Peyer's patch (tissue), 4 donors: ENCODE measurements at regions not wholly inside any gene's neighbourhood (a gene's known extent, or its start where the extent isn't known, plus 50 kb on each side); places are given as distances from the start of the nearest gene placed in this dataset.
"Not testable (repeated sequence)": the region's sequence is repeated elsewhere in the genome, so short reads cannot be mapped to it uniquely, and the experiment has no call there.

ENCODE experiments used
- DNase-seq, 3 donors: peaks; one replicate each; pipeline ENCODE4 v3.0.0-alpha.2; 2017 to 2019
- H3K27ac ChIP-seq, 4 donors: fragments of 200-600 bp; sonication (generic); one replicate each; pipeline ENCODE4 v1.5.1; 2016 to 2019
- H3K27me3 ChIP-seq, 2 donors: fragments of 200-600 bp; sonication (generic); one replicate each; pipeline ENCODE4 v1.5.1; 2019
- H3K36me3 ChIP-seq, 3 donors: fragments of 200-600 bp; sonication (generic); one replicate each; pipeline ENCODE4 v1.5.1; 2016 to 2019
- H3K4me1 ChIP-seq, 4 donors: fragments of 200-600 bp; sonication (generic); one replicate each; pipeline ENCODE4 v1.5.1; 2016 to 2019
- H3K4me3 ChIP-seq, 4 donors: fragments of 200-600 bp; sonication (generic); 1 replicate in 3 of 4; 2 replicates in 1 of 4; pipeline ENCODE4 v1.5.1; 2016 to 2019; ENCODE audit warnings: mild to moderate bottlenecking in 1 of 4
- H3K9me3 ChIP-seq, 4 donors: fragments of 200-600 bp; sonication (generic); one replicate each; pipeline ENCODE4 v1.5.1; 2016 to 2019; ENCODE audit warnings: mild to moderate bottlenecking in 1 of 4
- POLR2A ChIP-seq, 2 donors: fragments of 450-650 bp; IDR thresholded peaks; one replicate each; pipeline ENCODE4 v1.5.1; 2017; ENCODE audit warnings: antibody characterized with exemption in 2 of 2, mild to moderate bottlenecking in 2 of 2, moderate library complexity in 2 of 2
- TF ChIP-seq, protein P1 (sequence below), 6 experiments: fragments of 450-650 bp in 4 of 6; fragments of 200-600 bp in 2 of 6; sonication (generic) in 1 of 6; IDR thresholded peaks; one replicate each; pipeline ENCODE4 v1.5.1; 2017 to 2019; ENCODE audit warnings: antibody characterized with exemption in 6 of 6, mild to moderate bottlenecking in 3 of 6, moderate library complexity in 1 of 6

GRCh38 chr7:108869070-108869469, 299.4 kb downstream of the DNAJB9 start:
- Histone ChIP-seq H3K27ac (no peak overlapping the region), H3K27me3 (no peaks in the 10 kb centered on the region), H3K4me1 (no peaks in the 10 kb centered on the region), H3K36me3 (no peaks in the 10 kb centered on the region), H3K9me3 (no peaks in the 10 kb centered on the region), H3K4me3 (no peak overlapping the region)
- TF ChIP-seq, protein P1, sequence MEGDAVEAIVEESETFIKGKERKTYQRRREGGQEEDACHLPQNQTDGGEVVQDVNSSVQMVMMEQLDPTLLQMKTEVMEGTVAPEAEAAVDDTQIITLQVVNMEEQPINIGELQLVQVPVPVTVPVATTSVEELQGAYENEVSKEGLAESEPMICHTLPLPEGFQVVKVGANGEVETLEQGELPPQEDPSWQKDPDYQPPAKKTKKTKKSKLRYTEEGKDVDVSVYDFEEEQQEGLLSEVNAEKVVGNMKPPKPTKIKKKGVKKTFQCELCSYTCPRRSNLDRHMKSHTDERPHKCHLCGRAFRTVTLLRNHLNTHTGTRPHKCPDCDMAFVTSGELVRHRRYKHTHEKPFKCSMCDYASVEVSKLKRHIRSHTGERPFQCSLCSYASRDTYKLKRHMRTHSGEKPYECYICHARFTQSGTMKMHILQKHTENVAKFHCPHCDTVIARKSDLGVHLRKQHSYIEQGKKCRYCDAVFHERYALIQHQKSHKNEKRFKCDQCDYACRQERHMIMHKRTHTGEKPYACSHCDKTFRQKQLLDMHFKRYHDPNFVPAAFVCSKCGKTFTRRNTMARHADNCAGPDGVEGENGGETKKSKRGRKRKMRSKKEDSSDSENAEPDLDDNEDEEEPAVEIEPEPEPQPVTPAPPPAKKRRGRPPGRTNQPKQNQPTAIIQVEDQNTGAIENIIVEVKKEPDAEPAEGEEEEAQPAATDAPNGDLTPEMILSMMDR (IDR thresholded peaks at IDR 0.05) = no peak
- TF ChIP-seq POLR2A (IDR thresholded peaks at IDR 0.05) = no peak
- no peak for DNase-seq

DNA sequence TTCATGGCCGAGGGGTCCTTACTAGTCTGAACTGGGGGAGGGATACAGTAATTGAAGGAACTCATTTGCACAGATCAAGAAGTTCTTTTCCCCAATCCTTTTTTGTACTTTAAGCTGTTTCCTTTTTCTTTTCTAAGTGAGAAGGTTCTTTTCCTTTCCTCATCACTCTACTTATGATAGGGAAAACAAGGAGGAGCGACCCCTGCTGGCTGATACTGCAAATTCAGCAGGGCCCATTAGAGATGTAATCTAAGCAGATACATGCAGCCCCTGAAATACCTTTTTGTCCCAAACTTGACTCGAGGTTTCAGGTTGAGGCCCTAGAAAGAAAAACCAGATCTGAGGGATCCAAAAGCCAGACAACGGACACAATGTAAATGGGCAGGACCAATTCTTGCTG, 305.5 kb downstream of the DNAJB9 start:
- Histone ChIP-seq H3K27ac (no peak overlapping the region), H3K4me3 (no peak overlapping the region), H3K9me3 (peaks cover 0 to 7% (median 0%) of the 10 kb centered on the region in 4 donors), H3K4me1 (no peaks in the 10 kb centered on the region), H3K36me3 (no peaks in the 10 kb centered on the region), H3K27me3 (no peaks in the 10 kb centered on the region)
- DNase-seq = no peak
- TF ChIP-seq, protein P1 (IDR thresholded peaks at IDR 0.05) = no peak
- TF ChIP-seq POLR2A (IDR thresholded peaks at IDR 0.05) = no peak

DNA sequence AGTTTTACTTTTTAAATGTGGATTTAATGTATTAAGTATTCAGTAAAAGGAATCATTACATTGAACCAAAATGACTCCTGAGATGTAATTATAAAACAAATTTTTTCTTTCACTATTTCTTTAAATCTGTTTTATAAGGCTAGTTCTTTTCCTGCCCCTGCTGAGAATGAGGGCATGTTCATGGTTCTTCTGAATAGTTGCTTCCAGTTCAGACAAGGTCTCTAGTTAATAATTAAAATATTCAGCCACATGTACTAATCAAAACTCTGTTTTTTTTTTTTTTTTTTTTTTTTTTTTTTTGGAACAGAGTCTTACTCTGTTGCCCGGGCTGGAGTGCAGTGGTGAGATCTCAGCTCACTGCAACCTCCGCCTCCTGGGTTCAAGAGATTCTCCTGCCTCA, 321.2 kb downstream of the DNAJB9 start:
- Histone ChIP-seq H3K27ac (no peak overlapping the region), H3K36me3 (no peaks in the 10 kb centered on the region), H3K9me3 (no peaks in the 10 kb centered on the region), H3K27me3 (no peaks in the 10 kb centered on the region), H3K4me1 (no peaks in the 10 kb centered on the region), H3K4me3 (no peak overlapping the region)
- DNase-seq = no peak
- no peak for TF ChIP-seq POLR2A (IDR thresholded peaks at IDR 0.05)
- TF ChIP-seq, protein P1 (IDR thresholded peaks at IDR 0.05) = no peak

- no peaks in the 10 kb centered on the region for H3K27me3 ChIP-seq
- H3K4me3 ChIP-seq = no peak overlapping the region
- H3K27ac ChIP-seq = no peak overlapping the region
- no peaks in the 10 kb centered on the region for H3K4me1 ChIP-seq
- no peak for DNase-seq
- no peaks in the 10 kb centered on the region for H3K36me3 ChIP-seq
- no peak for TF ChIP-seq POLR2A (IDR thresholded peaks at IDR 0.05)
- TF ChIP-seq, protein P1 (IDR thresholded peaks at IDR 0.05) = no peak
- H3K9me3 ChIP-seq = no peaks in the 10 kb centered on the region
Observed at GRCh38 chr7:108908456-108908855, 338.8 kb downstream of the DNAJB9 start.

GRCh38 chr7:108911016-108911415, 341.3 kb downstream of the DNAJB9 start:
- no peak for DNase-seq
- no peaks in the 10 kb centered on the region for H3K36me3 ChIP-seq
- H3K4me1 ChIP-seq = no peaks in the 10 kb centered on the region
- H3K9me3 ChIP-seq = no peaks in the 10 kb centered on the region
- H3K27me3 ChIP-seq = no peaks in the 10 kb centered on the region
- no peak overlapping the region for H3K27ac ChIP-seq
- TF ChIP-seq POLR2A (IDR thresholded peaks at IDR 0.05) = no peak
- TF ChIP-seq, protein P1 (IDR thresholded peaks at IDR 0.05) = no peak
- H3K4me3 ChIP-seq = no peak overlapping the region

DNA sequence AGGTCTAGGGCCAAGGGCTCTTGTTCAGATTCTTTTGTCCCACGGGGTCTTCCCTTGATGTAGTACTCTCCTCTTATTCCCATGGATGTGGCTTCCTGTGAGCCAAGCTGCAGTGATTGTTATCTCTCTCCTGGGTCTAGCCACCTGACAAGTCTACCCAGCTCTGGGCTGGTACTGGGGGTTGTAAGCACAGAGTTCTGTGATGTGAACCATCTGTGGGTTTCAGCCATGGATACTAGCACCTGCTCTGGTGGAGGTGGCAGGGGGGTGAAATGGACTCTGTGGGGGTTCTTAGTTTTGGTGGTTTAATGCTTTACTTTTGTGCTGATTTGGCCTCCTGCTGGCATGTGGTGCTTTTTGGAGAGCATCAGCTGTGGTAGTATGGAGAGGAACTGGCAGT, 350.8 kb downstream of the DNAJB9 start:
- H3K36me3 ChIP-seq = no peaks in the 10 kb centered on the region

DNA sequence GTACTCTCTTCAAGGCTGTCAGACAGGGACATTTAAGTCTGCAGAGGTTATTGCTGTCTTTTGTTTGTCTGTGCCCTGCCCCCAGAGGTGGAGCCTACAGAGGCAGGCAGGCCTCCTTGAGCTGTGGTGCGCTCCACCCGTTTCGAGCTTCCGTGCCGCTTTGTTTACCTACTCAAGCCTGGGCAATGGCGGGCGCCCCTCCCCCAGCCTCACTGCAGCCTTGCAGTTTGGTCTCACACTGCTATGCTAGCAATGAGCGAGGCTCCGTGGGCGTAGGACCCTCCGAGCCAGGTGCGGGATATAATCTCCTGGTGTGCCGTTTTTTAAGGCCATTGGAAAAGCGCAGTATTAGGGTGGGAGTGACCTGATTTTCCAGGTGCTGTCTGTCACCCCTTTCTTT, 373.4 kb downstream of the DNAJB9 start:
- not testable (repeated sequence) for H3K9me3 ChIP-seq, H3K4me3 ChIP-seq, H3K27ac ChIP-seq, DNase-seq, H3K36me3 ChIP-seq, H3K27me3 ChIP-seq, H3K4me1 ChIP-seq

More for the DNA sequence above, 350.8 kb downstream of the DNAJB9 start:
- H3K4me3 ChIP-seq = no peak overlapping the region
- no peaks in the 10 kb centered on the region for H3K27me3 ChIP-seq
- H3K27ac ChIP-seq = no peak overlapping the region
- TF ChIP-seq POLR2A (IDR thresholded peaks at IDR 0.05) = no peak
- TF ChIP-seq, protein P1 (IDR thresholded peaks at IDR 0.05) = no peak
- DNase-seq = no peak
- H3K4me1 ChIP-seq = no peaks in the 10 kb centered on the region
- H3K9me3 ChIP-seq = no peaks in the 10 kb centered on the region
